Transverse colon (tissue), 4 donors: ENCODE measurements at regions not wholly inside any gene's neighbourhood (a gene's known extent, or its start where the extent isn't known, plus 50 kb on each side); places are given as distances from the start of the nearest gene placed in this dataset.

Experiments used
- CTCF ChIP-seq, 5 experiments: fragments of 200-600 bp in 3 of 5; fragments of 450-650 bp in 2 of 5; sonication (generic) in 3 of 5; IDR thresholded peaks; 1 replicate in 2 of 5; 2 replicates in 3 of 5; pipeline ENCODE4 v1.5.1; 2016 to 2017; ENCODE audit warnings: antibody characterized with exemption in 5 of 5, inconsistent platforms in 3 of 5, mild to moderate bottlenecking in 2 of 5, moderate library complexity in 1 of 5
- EP300 ChIP-seq: sonication (generic); formaldehyde crosslinking; IDR thresholded peaks from one replicate; pipeline ENCODE4 v1.6.1; 2017; ENCODE audit warnings: antibody characterized with exemption, low read depth
- POLR2A ChIP-seq: fragments of 450-650 bp; IDR thresholded peaks from one replicate; pipeline ENCODE4 v1.6.1; 2016; ENCODE audit warnings: antibody characterized with exemption, mild to moderate bottlenecking, moderate library complexity
- POLR2AphosphoS5 ChIP-seq, 3 donors: sonication (generic); formaldehyde crosslinking; IDR thresholded peaks; one replicate each; pipeline ENCODE4 v1.6.1; 2016; ENCODE audit warnings: antibody characterized with exemption in 3 of 3

GRCh38 chr1:165062346-165062745, 294.2 kb downstream of the LMX1A start:
- TF ChIP-seq CTCF (IDR thresholded peaks at IDR 0.05) (no peak), EP300 (no peak), POLR2A (no peak), POLR2AphosphoS5 (IDR thresholded peaks at IDR 0.05) (no peak)
